ENCODE measurements at regions not wholly inside any gene's neighbourhood (a gene's known extent, or its start where the extent isn't known, plus 50 kb on each side); places are given as distances from the start of the nearest gene placed in this dataset.

GRCh38 chr11:19337779-19338178, 97.0 kb upstream of the E2F8 start:
- H3K9ac ChIP-seq (ENCODE audit: low read depth, low read length, poor library complexity), result no peak overlapping the region
- no peak overlapping the region for H3K18ac ChIP-seq (ENCODE audit: low read length)
- H3K4ac ChIP-seq (ENCODE audit: low read length), result no peak overlapping the region
- peaks cover 2 to 7% of the 10 kb centered on the region in 2 donors for H3K4me1 ChIP-seq (ENCODE audit: control insufficient read depth in 2 of 2, insufficient read depth in 1 of 2, low read depth in 1 of 2, low read length in 2 of 2)
- no peak overlapping the region for H2BK5ac ChIP-seq (ENCODE audit: low read length)
- H4K91ac ChIP-seq (ENCODE audit: low read depth, low read length, poor library complexity), result no peak overlapping the region
- no peak overlapping the region for H3K23ac ChIP-seq (ENCODE audit: low read depth, low read length, poor library complexity)
- H3K9me3 ChIP-seq (replicated peaks in 1 of 2; ENCODE audit: control insufficient read depth in 2 of 2, insufficient read depth in 1 of 2, low read depth in 1 of 2, low read length in 2 of 2), result no peaks in the 10 kb centered on the region
- H3K27ac ChIP-seq (replicated peaks; ENCODE audit: low read length), result no peak overlapping the region
- no peak for DNase-seq (ENCODE audit: low spot score)
- H2BK15ac ChIP-seq (ENCODE audit: low read length), result no peak overlapping the region
- H2AK5ac ChIP-seq (ENCODE audit: low read depth, low read length), result no peak overlapping the region
- peaks cover 0 to 65% (median 2%) of the 10 kb centered on the region in 3 experiments for H3K27me3 ChIP-seq (ENCODE audit: control insufficient read depth in 3 of 3, insufficient read depth in 3 of 3, low read depth in 1 of 3, low read length in 3 of 3)
- H2BK120ac ChIP-seq (ENCODE audit: low read depth, low read length), result no peak overlapping the region
- H2BK12ac ChIP-seq (ENCODE audit: low read length), result no peak overlapping the region
- H3K4me3 ChIP-seq (ENCODE audit: low read length in 2 of 2), result no peak overlapping the region
- no peaks in the 10 kb centered on the region for H3K36me3 ChIP-seq (replicated peaks in 1 of 2; ENCODE audit: control insufficient read depth in 2 of 2, insufficient read depth in 2 of 2, low read length in 2 of 2)
- no peak overlapping the region for H3K4me2 ChIP-seq (ENCODE audit: insufficient read depth, low read length, poor library complexity, severe bottlenecking)
- H4K8ac ChIP-seq (ENCODE audit: low read depth, low read length), result no peak overlapping the region
- WGBS, 2 donors (ENCODE audit: extremely low coverage in 2 of 2, insufficient read length in 2 of 2, insufficient replicate concordance in 1 of 2), result no CpG with 5 or more reads among the region's 3 CpGs
- H2AFZ ChIP-seq (ENCODE audit: low read length), result no peak overlapping the region
- H3K14ac ChIP-seq (ENCODE audit: low read length), result no peak overlapping the region
- H3K79me1 ChIP-seq (ENCODE audit: low read depth, low read length), result no peaks in the 10 kb centered on the region

GRCh38 chr11:19336331-19336730, 95.6 kb upstream of the E2F8 start:
- Histone ChIP-seq H3K4me1 (ENCODE audit: control insufficient read depth in 2 of 2, insufficient read depth in 1 of 2, low read depth in 1 of 2, low read length in 2 of 2) (peaks cover 2 to 7% of the 10 kb centered on the region in 2 donors), H3K4me2 (ENCODE audit: insufficient read depth, low read length, poor library complexity, severe bottlenecking) (no peak overlapping the region), H2AK5ac (ENCODE audit: low read depth, low read length) (no peak overlapping the region), H4K91ac (ENCODE audit: low read depth, low read length, poor library complexity) (no peak overlapping the region), H2AFZ (ENCODE audit: low read length) (no peak overlapping the region), H2BK5ac (ENCODE audit: low read length) (no peak overlapping the region), H3K14ac (ENCODE audit: low read length) (no peak overlapping the region), H3K4me3 (ENCODE audit: low read length in 2 of 2) (no peak overlapping the region), H3K27me3 (ENCODE audit: control insufficient read depth in 3 of 3, insufficient read depth in 3 of 3, low read depth in 1 of 3, low read length in 3 of 3) (peaks cover 0 to 55% (median 2%) of the 10 kb centered on the region in 3 experiments), H3K36me3 (replicated peaks in 1 of 2; ENCODE audit: control insufficient read depth in 2 of 2, insufficient read depth in 2 of 2, low read length in 2 of 2) (no peaks in the 10 kb centered on the region), H3K27ac (replicated peaks; ENCODE audit: low read length) (no peak overlapping the region), H2BK15ac (ENCODE audit: low read length) (no peak overlapping the region), H3K9me3 (replicated peaks in 1 of 2; ENCODE audit: control insufficient read depth in 2 of 2, insufficient read depth in 1 of 2, low read depth in 1 of 2, low read length in 2 of 2) (no peaks in the 10 kb centered on the region), H2BK120ac (ENCODE audit: low read depth, low read length) (no peak overlapping the region), H3K23ac (ENCODE audit: low read depth, low read length, poor library complexity) (no peak overlapping the region), H3K79me1 (ENCODE audit: low read depth, low read length) (no peaks in the 10 kb centered on the region), H3K18ac (ENCODE audit: low read length) (no peak overlapping the region), H4K8ac (ENCODE audit: low read depth, low read length) (no peak overlapping the region), H2BK12ac (ENCODE audit: low read length) (no peak overlapping the region), H3K4ac (ENCODE audit: low read length) (no peak overlapping the region), H3K9ac (ENCODE audit: low read depth, low read length, poor library complexity) (no peak overlapping the region)
- no peak for DNase-seq (ENCODE audit: low spot score)
- no CpG with 5 or more reads among the region's 3 CpGs for WGBS, 2 donors (ENCODE audit: extremely low coverage in 2 of 2, insufficient read length in 2 of 2, insufficient replicate concordance in 1 of 2)

GRCh38 chr11:19332476-19332875, 91.7 kb upstream of the E2F8 start:
- Histone ChIP-seq H3K36me3 (replicated peaks in 1 of 2; ENCODE audit: control insufficient read depth in 2 of 2, insufficient read depth in 2 of 2, low read length in 2 of 2) (no peaks in the 10 kb centered on the region), H2BK5ac (ENCODE audit: low read length) (no peak overlapping the region), H2BK120ac (ENCODE audit: low read depth, low read length) (no peak overlapping the region), H2AK5ac (ENCODE audit: low read depth, low read length) (no peak overlapping the region), H4K8ac (ENCODE audit: low read depth, low read length) (no peak overlapping the region), H4K91ac (ENCODE audit: low read depth, low read length, poor library complexity) (no peak overlapping the region), H3K9ac (ENCODE audit: low read depth, low read length, poor library complexity) (no peak overlapping the region), H3K14ac (ENCODE audit: low read length) (no peak overlapping the region), H2AFZ (ENCODE audit: low read length) (no peak overlapping the region), H3K9me3 (replicated peaks in 1 of 2; ENCODE audit: control insufficient read depth in 2 of 2, insufficient read depth in 1 of 2, low read depth in 1 of 2, low read length in 2 of 2) (no peaks in the 10 kb centered on the region), H2BK15ac (ENCODE audit: low read length) (no peak overlapping the region), H3K18ac (ENCODE audit: low read length) (no peak overlapping the region), H3K79me1 (ENCODE audit: low read depth, low read length) (no peaks in the 10 kb centered on the region), H3K27ac (replicated peaks; ENCODE audit: low read length) (no peak overlapping the region), H3K4ac (ENCODE audit: low read length) (no peak overlapping the region), H3K4me3 (ENCODE audit: low read length in 2 of 2) (no peak overlapping the region), H3K27me3 (ENCODE audit: control insufficient read depth in 3 of 3, insufficient read depth in 3 of 3, low read depth in 1 of 3, low read length in 3 of 3) (peaks cover 0 to 43% (median 2%) of the 10 kb centered on the region in 3 experiments), H3K23ac (ENCODE audit: low read depth, low read length, poor library complexity) (no peak overlapping the region), H3K4me2 (ENCODE audit: insufficient read depth, low read length, poor library complexity, severe bottlenecking) (no peak overlapping the region), H3K4me1 (ENCODE audit: control insufficient read depth in 2 of 2, insufficient read depth in 1 of 2, low read depth in 1 of 2, low read length in 2 of 2) (peaks cover 4 to 7% of the 10 kb centered on the region in 2 donors), H2BK12ac (ENCODE audit: low read length) (no peak overlapping the region)
- DNase-seq (ENCODE audit: low spot score), result no peak
- no CpG with 5 or more reads among the region's 2 CpGs for whole genome bisulfite sequencing, 2 donors (ENCODE audit: extremely low coverage in 2 of 2, insufficient read length in 2 of 2, insufficient replicate concordance in 1 of 2)

GRCh38 chr11:19330416-19330815, 89.7 kb upstream of the E2F8 start:
- H3K4me2 ChIP-seq (ENCODE audit: insufficient read depth, low read length, poor library complexity, severe bottlenecking), result no peak overlapping the region
- H3K9ac ChIP-seq (ENCODE audit: low read depth, low read length, poor library complexity), result no peak overlapping the region
- no peak overlapping the region for H2AK5ac ChIP-seq (ENCODE audit: low read depth, low read length)
- no peak overlapping the region for H2BK15ac ChIP-seq (ENCODE audit: low read length)
- whole genome bisulfite sequencing, 2 donors (ENCODE audit: extremely low coverage in 2 of 2, insufficient read length in 2 of 2, insufficient replicate concordance in 1 of 2), result no CpG with 5 or more reads among the region's 2 CpGs
- no peak overlapping the region for H2BK5ac ChIP-seq (ENCODE audit: low read length)
- H3K27ac ChIP-seq (replicated peaks; ENCODE audit: low read length), result no peak overlapping the region
- no peak overlapping the region for H4K8ac ChIP-seq (ENCODE audit: low read depth, low read length)
- no peak overlapping the region for H3K4ac ChIP-seq (ENCODE audit: low read length)
- no peak for DNase-seq (ENCODE audit: low spot score)
- H3K4me3 ChIP-seq (ENCODE audit: low read length in 2 of 2), result no peak overlapping the region
- peaks cover 3 to 10% of the 10 kb centered on the region in 2 donors for H3K4me1 ChIP-seq (ENCODE audit: control insufficient read depth in 2 of 2, insufficient read depth in 1 of 2, low read depth in 1 of 2, low read length in 2 of 2)
- H3K9me3 ChIP-seq (replicated peaks in 1 of 2; ENCODE audit: control insufficient read depth in 2 of 2, insufficient read depth in 1 of 2, low read depth in 1 of 2, low read length in 2 of 2), result no peaks in the 10 kb centered on the region
- no peaks in the 10 kb centered on the region for H3K36me3 ChIP-seq (replicated peaks in 1 of 2; ENCODE audit: control insufficient read depth in 2 of 2, insufficient read depth in 2 of 2, low read length in 2 of 2)
- H2BK120ac ChIP-seq (ENCODE audit: low read depth, low read length), result no peak overlapping the region
- H3K79me1 ChIP-seq (ENCODE audit: low read depth, low read length), result no peaks in the 10 kb centered on the region
- H2BK12ac ChIP-seq (ENCODE audit: low read length), result no peak overlapping the region
- no peak overlapping the region for H3K14ac ChIP-seq (ENCODE audit: low read length)
- H3K23ac ChIP-seq (ENCODE audit: low read depth, low read length, poor library complexity), result no peak overlapping the region
- no peak overlapping the region for H2AFZ ChIP-seq (ENCODE audit: low read length)
- peaks cover 0 to 39% (median 2%) of the 10 kb centered on the region in 3 experiments for H3K27me3 ChIP-seq (ENCODE audit: control insufficient read depth in 3 of 3, insufficient read depth in 3 of 3, low read depth in 1 of 3, low read length in 3 of 3)
- H4K91ac ChIP-seq (ENCODE audit: low read depth, low read length, poor library complexity), result no peak overlapping the region
- H3K18ac ChIP-seq (ENCODE audit: low read length), result peak overlapping the region; percentile 24

All from neuronal stem cell (in vitro differentiated cells).